T1000 (cell line): ENCODE measurements at regions not wholly inside any gene's neighbourhood (a gene's known extent, or its start where the extent isn't known, plus 50 kb on each side); places are given as distances from the start of the nearest gene placed in this dataset.

ENCODE experiments used
- DNase-seq: peaks from one replicate; lab custom pipeline; 2025; ENCODE audit warnings: mixed read lengths; lab: John Stamatoyannopoulos, UW

DNA sequence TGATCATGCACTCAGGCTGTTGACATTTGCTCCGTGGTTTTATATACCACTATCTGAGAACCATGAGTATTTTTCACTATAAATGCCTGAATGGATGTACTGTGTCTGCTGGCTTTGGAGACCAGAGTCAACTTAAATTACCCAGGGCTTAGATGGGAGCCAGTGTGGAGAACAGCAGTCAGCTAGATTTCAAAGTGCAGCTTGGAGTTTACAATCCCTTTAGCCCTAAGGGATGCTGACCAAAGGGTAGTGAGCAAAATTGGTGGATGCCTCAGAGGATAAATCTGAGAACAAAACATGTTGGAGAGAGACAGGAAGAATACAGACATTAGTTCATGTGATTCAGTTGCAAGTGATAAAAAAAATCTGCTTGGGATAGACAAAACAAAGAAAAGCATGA lies 327.5 kb downstream of the C11orf87 start:
- DNase-seq = no peak

DNA sequence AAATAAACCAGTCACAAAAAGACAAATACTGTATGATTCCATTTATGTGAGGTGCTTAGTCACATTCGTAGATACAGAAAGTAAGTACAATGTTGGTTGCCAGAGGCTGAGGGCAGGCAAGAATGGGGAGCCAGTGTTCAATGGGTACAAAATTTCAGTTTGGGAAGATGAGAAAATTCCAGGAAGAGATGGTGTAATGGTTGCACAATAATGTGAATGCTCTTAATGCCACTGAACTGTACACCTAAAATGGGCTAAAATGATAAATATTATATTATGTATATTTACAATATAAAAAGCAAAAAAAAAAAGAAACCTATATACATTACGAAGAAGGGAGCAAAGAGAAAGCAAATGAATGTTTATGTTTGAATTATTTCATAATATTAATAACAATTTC lies 329.0 kb downstream of the C11orf87 start:
- no peak for DNase-seq

DNA sequence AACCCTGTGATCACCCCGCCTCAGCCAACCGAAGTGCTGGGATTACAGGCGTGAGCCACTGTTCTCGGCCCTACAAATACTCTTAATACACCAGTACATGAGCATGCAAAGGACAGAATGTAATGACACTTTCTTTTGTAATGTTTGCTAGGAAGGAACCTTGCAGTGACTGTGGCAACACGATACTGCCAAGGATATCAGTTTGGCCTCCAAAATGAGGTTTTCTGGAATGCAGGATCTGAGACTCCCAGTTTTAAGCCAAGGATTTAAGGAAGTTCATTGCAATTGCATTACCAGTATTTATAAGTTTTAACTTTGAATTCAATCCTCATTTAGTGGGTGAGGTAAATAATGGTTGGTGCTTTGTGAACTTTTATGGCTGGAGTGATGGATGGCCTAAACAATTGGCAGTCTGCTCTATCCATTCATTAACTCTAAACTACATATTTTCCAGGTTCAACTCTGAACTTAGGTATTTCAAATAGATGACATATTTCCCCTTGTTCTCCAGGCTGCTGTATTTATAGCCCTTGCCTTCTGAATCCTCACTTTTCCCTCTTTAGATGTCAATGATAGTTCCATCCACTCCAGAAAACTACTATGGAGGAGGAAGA lies 330.3 kb downstream of the C11orf87 start:
- no peak for DNase-seq

DNA sequence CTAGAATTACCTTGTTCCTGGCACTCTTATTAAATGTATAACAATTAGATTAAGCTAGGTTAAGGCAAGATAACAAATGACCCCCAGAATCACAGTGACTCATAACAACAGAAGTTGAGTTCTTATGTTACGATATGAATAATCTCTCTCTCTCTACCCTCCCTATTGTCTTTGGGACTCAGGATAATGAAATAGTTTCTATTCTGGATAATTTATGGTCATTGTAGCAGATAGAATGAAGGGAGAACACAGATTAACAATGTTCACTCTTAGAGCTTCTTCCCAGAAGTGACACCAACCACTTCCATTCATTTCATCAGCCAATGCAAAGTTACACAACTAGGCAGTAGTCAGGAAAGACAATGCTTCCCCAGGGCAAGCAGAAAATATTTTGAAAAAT lies 334.5 kb downstream of the C11orf87 start:
- DNase-seq = no peak

DNA sequence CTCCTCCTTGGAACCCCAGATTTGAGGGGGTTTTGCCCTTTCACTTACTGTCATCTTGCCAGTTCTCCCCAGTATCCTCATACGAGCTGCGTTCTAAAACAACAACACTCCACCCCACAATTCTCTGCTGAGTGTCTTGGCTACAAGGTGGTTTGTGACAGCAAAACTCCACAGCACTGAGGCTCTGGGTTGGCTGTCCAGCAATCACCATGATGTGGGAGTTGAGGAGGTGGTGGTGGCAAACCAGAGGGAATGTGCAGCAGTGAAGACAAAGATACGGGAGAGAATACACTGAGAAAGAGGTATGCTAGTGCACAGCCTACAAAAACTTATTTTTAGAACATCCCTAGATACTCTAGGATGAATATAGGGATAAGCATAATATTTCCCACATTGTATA lies 335.0 kb downstream of the C11orf87 start:
- DNase-seq = no peak

DNA sequence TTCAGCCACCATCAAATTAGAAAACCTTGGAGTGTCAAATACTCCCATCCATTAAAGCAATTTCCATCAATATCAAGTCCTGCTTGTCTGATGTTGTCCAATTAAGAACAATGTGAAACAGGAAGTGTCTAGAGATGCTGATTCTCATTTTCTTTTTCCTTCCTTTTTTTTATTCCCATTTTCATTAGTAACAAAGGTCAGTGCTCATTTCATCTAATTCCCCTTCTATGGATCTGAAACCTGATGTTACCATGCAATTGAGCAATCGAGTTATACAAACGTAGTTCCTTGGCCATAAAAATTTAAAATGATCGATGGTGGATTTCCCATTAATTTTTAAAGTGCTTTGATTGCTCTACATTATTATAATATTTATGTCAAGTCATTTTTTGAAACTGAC lies 330.6 kb upstream of the ZC3H12C start:
- DNase-seq = no peak

DNA sequence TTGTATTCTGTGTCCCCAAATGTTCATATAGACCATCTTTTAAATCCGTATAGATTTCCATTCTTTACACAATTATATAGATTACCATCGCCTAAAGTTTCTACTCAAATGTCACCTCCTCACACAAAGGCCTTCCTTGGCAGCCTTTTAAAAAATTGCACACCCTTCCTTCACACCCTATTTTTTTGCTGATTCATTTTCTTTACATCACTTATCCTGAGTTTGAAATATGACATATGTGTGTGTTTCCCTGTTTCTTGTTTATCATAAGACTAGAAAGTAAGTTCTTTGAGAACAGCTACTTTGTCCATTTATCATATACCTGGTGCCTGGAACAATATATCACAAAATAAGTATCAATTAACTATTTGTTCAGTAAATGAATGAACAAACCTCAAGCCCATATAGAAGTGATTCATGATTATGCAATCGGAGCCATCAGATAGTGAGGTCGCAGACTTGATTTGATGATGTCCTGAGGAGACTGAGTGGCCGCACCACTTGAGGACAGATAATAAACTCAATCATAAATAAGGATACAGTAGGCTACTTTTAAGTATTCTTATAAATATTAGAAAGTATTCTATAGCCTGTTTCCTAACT lies 327.4 kb upstream of the ZC3H12C start:
- DNase-seq = no peak

DNA sequence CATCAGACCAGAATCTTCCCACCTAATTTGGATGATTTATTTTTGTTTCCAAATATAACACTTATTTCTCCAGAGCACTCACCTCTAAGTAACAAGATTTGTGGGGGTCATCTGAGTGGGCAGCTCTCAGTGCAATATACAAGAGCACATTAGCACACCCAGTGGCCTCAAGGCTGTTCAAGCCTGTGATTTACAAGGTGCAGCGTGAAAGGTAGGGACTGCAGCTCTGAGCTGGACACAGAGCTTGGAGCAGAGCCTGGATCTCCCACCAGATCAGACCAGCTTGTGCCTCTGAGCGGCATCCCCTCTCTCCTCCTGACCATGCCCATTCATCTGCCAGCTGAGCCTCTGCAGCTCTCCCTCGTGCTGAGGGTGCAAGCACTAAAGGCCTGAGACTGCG lies 323.3 kb upstream of the ZC3H12C start:
- DNase-seq = no peak

DNA sequence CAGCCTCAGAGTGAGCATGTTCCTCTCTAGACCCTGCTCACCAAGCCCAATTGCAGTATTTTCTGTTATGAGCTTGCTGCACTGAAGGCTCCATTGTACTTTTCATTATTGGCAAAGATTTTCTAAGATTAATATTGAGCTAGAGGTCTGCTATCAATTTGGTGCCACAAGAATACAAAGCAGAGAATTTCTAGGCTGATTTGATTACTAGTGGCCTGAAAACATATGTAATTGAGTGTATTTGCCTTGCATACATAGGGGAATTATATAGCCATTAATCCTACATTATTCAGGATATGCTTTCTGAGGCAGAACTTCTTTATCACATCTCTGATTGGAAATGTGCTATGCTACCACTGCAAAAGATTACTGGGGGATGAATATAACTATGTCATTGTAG lies 322.9 kb upstream of the ZC3H12C start:
- no peak for DNase-seq

DNA sequence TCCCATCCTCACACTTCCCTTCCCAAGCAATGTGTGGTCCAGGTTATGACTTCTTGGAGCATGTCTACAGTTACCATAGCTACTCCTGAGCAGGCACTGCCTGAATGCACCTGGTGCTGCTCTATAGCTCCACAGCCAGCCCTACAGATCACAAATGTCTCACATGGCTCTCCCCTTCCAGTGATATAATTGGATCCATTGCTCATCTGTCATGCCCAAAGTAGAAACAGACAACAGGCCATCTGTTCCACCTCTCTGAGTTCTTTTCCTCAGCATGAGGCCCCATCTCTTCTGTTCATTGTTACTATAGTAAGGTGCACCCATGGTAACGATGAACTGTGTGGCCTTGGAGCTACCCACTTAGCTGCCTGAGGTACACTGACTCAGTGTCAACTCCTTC lies 320.3 kb upstream of the ZC3H12C start:
- no peak for DNase-seq

DNA sequence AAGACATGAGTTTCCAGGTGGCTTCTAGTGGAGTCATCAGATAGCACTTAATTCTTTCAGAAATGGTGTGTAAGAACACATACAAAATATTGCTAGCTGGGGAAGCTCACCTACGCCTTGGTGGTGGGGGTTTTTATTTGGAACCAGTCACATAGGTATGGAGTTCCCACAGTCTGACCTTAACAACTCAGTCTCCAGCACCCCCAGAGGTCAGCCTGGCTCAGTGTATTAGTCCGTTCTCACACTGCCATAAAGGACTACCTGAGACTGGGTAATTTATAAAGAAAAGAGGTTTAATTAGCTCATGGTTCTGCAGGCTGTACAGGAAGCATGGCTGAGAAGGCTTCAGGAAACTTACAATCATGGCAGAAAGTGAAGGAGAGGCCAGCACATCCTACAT lies 317.5 kb upstream of the ZC3H12C start:
- DNase-seq = no peak

DNA sequence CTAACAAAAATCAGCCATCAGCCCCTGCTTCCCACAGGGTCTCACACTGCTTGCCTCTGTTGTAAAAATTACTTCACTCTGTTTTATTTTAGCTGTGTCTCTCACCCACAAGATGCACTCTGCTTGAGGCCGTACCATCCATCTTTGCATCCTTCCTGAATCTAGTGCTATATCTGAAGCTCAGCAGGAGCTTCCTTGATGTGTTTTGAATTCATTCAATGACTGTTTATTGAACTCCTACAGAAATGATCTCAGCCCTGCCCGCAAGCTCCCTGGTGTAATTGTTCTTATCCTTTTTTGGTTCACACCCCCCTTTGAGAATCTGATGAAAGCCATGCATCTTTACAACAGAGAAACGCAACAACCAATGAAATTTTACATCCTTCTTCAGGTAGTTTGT lies 310.2 kb upstream of the ZC3H12C start:
- DNase-seq = no peak

DNA sequence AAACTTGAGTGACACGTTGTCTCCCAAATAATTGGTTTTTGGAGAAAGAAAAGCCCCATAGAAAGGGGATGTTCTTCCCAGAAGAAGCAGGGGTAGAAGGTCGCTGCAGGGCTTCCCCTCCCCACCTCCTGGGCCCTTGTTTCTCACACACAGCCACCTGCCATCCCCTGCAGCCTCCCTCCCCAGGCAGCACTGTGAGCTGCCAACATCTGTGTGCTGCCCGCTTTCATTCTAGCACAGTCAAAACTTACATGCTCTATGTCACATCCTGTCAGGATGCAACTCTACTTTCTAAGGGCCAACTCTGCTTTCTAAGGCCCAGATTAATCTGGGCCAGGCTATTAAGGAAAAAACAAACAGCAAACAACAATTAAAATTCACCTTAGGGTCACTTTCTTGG lies 309.4 kb upstream of the ZC3H12C start:
- DNase-seq = no peak

DNA sequence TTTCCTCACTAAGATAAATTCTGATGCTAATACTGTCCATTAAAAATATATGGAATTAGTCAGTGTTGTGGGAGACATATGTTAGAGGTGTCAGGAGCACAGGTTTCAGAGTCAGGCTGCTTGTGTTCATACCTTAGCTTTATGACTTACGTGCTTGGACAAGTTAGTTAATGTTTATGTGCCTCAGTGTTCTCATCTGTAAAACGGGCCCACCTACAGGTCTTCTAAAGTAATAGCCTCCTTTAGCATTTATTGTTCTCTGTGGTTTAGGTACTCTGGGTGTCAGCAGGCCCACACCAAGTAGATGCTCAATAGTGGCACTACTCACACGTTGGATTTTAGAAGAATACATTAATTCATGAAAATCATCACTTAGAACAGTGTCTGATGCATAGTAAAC lies 308.7 kb upstream of the ZC3H12C start:
- DNase-seq = no peak

DNA sequence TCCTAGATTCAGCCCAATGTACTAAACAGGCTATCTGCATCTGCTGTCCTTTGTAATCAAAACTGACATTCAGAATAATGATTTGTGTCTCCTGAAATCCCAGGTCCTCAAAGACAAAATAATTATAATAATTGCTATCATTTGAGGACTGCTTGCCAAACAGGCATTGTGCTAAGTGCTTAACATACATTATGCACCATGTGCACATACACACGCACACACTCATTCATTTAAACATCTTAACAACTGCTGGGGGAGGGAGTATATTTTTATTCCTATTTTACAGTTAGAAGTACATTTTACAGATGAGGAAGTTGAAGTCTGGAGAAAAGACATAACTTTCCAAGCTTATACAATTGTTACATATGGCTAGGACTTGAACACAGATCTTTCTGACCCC lies 308.0 kb upstream of the ZC3H12C start:
- DNase-seq = no peak

DNA sequence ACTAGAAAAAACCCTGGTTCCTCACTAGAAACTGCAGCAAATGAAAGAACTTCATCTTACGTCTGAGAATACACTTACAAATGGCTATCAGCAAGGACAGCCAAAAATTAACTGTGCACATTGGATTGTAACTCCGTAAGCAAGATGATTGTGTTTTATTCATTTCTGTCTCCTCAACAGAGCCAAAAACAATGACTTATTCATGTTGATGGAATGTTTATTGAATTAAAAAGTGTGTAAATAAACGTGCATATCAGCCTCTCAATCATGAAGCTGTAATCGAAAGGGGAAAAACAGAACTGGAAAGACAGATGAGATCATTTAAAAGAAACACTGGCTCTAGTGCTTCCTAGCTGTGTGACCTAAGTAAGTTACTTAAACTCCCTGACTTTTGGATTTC lies 307.5 kb upstream of the ZC3H12C start:
- no peak for DNase-seq

DNA sequence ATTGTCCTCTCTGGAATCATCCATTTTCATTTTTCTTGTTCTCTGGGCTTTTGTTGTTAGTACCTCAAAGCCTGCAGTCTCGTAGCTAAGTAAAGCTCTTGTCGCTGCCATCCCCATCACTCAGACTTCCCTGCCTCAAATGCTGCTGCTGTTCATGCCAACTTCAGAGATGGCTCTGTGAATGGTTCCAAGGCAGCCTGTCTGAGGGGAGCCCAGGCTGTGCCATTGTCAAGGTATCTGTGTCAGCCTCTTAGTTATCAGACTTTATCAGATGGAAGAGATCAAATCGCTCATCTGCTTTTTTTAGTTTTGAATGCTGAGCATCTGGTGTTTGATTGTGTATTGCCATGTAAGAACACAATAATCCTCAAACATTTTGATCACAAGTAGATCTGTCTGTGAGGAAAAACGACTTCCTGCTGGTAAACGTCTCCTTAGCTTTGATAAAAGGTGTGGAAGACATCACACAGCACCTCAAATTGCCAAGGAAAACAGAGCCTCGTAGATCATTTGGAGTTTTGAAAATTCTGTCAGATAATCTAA lies 304.2 kb upstream of the ZC3H12C start:
- no peak for DNase-seq

DNA sequence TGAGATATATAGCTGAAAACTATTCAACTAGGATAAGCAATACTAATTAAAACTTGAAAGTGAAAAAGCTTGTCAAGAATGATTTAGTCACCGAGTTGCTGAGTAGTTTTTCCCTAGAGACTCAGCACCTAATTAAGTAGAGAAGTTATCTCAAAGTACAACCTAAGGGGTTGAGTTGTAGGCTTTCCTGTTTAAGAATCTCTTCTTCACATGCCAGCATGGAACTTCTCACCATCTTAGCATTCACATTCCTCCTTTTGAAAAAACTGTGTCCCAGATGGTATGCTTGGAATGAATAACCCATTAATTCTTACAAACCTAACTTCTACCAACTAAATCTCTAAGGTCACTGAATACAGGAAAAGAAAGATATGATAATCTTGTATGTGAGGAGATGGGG lies 303.3 kb upstream of the ZC3H12C start:
- no peak for DNase-seq

DNA sequence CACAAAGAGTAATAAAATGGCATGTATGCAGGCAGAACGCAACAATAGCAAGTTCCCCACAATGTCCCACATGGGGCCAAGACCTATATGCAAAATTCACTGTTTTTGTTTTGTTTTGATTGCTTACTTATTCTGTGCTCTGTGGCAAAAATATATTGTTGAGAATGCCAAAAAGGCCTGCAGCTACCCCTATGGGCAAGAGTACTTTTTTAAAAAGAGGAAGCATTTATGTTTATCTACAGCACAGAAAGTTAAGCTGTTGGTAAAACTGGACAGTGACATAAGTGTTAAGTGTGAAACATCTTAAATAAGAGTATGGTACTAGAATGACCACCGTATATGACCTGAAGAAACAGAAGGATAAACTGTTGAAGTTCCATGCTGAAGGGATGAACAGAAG lies 301.9 kb upstream of the ZC3H12C start:
- DNase-seq = no peak

DNA sequence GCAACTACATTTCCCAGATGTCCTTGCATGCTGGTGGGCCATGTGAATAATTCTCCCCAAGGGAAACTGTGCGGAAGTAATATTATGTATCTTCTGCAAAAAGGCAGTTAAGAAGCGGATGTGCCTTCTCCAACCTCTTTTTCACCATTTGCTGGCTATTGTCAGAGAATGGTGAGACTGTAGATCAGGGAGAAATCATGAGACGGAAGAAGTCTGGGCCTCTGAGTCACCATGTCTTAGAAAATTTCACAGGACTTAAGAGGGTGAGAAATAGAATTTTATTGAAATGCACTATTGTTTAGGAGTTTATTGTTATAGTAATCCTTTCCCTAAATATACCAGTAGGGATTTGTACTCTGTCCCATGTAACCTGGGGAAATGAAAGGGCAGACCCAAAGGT lies 298.7 kb upstream of the ZC3H12C start:
- DNase-seq = no peak

DNA sequence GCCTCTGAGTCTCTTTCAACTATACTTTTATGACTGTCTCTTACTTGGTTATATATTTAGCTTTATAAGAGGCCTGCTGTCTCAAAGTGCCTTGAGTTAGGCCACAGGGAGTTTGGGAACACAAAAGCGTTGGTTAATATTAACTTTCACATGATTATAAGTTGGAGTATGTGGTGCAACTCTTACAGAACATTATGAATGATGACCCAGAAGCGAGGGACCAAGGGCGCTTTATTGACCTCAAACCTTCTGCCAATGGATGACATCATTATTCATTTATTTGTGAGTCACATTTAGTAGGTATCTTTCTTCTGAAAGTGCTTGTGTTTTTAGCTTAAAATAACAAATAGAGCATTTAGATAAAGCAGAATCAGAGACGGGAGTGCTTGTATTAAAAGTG lies 298.0 kb upstream of the ZC3H12C start:
- DNase-seq = no peak

DNA sequence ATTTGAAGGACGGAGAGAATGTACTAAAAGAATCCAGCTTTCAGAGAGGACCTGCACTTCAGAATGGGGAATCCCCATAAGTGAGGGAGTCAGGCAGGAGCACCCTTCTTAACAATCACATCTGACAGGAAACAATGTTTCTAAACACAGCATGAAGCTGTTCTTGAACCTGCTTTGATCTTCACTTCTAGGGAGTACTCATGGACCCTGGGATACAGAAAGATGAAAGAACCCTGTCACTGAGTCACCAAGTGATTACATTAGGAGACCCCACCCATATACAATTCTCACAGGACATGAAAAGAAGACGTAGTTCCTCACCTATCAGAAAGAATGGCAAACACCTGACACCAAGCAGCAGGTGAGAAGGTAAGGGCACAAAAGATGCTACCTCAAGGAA lies 296.9 kb upstream of the ZC3H12C start:
- DNase-seq = no peak

DNA sequence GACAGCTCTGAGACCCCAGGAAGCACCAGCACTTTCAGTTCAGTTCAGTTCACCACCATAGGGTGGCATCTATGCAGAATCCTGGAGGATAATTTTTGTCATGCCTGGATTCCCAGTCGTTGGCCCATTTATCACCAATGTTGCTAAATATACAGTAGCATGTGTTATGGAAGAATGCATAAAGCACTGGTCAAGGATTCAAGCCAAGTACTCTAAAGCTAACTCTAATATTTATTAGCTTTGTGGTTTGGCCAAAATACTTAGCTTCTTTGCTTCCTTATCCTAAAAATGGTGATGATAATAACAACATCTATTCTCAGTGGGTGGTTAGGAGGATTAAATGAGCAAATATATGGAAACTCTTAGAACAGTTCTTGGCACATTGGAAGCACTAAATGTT lies 294.7 kb upstream of the ZC3H12C start:
- DNase-seq = no peak

DNA sequence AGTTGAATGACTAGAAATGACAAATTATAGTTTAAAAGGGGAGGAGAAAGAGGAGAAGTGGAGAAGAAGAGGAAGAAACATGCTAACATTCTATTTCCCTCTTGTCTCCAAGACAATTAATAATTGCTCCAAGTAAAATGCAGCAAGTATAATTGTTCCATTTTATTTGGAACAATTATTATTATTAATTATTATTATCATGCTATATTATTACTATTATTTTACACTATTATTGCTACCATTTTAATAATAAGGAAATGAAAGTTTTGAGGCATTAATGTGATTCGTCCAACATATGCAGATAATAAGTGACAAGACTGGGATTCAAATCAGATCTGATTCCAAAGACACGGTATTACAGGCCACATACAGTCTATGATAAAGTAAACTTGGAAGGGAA lies 293.6 kb upstream of the ZC3H12C start:
- no peak for DNase-seq
